A673 (cell line): ENCODE measurements at regions not wholly inside any gene's neighbourhood (a gene's known extent, or its start where the extent isn't known, plus 50 kb on each side); places are given as distances from the start of the nearest gene placed in this dataset.

Source experiments
- BruUV-seq: library from RNA; stranded (reverse); fragments of 400-500 nt; replicated peaks from 2 replicates; lab custom pipeline; 2021; lab: Mats Ljungman, UMichigan
- CTCF ChIA-PET: fragments of 300-600 bp; sonication (Branson Sonifier 250); formaldehyde crosslinking; loops from one replicate; lab custom pipeline; 2022; ENCODE audit warnings: antibody characterized with exemption; lab: Charles Lee
- POLR2A ChIA-PET: fragments of 300-600 bp; sonication (Branson Sonifier 250); formaldehyde crosslinking; loops from one replicate; lab custom pipeline; 2022; ENCODE audit warnings: antibody characterized with exemption; ENCODE audit not compliant: low non-redundant PET; lab: Charles Lee
- DNase-seq: peaks from one replicate; pipeline ENCODE4 v3.0.0-alpha.2; 2015; ENCODE audit warnings: low spot score
- H3K27ac ChIP-seq: fragments of 200-600 bp; sonication (generic); 2 replicates; pipeline ENCODE4 v1.5.1; 2016; ENCODE audit warnings: mixed run types, low read depth, mild to moderate bottlenecking, mixed read lengths, antibody characterized with exemption, low read length; ENCODE audit not compliant: poor library complexity, severe bottlenecking
- H3K27me3 ChIP-seq: fragments of 200-600 bp; sonication (generic); replicated peaks from 2 replicates; pipeline ENCODE4 v1.6.1; 2017; ENCODE audit warnings: mixed run types, low read depth, mild to moderate bottlenecking, mixed read lengths, antibody characterized with exemption, low read length; ENCODE audit not compliant: insufficient read depth, poor library complexity
- H3K36me3 ChIP-seq: fragments of 200-600 bp; sonication (generic); 2 replicates; pipeline ENCODE4 v1.6.1; 2016; ENCODE audit warnings: mixed run types, mild to moderate bottlenecking, mixed read lengths, antibody characterized with exemption, low read length; ENCODE audit not compliant: insufficient read depth, poor library complexity, severe bottlenecking
- H3K4me1 ChIP-seq: fragments of 200-600 bp; sonication (generic); 2 replicates; pipeline ENCODE4 v1.6.1; 2017; ENCODE audit warnings: mixed run types, mild to moderate bottlenecking, mixed read lengths, antibody characterized with exemption, low read length; ENCODE audit not compliant: insufficient read depth, poor library complexity, severe bottlenecking
- H3K4me3 ChIP-seq: fragments of 200-600 bp; sonication (generic); 2 replicates; pipeline ENCODE4 v1.5.1; 2016; ENCODE audit warnings: low read depth, mixed run types, mild to moderate bottlenecking, mixed read lengths, low read length; ENCODE audit not compliant: poor library complexity, severe bottlenecking
- H3K9me3 ChIP-seq: fragments of 200-600 bp; sonication (generic); 2 replicates; pipeline ENCODE4 v1.6.1; 2016; ENCODE audit warnings: mixed run types, low read depth, mild to moderate bottlenecking, mixed read lengths, antibody characterized with exemption, low read length; ENCODE audit not compliant: poor library complexity, severe bottlenecking
- EZH2 ChIP-seq: fragments of 200-600 bp; sonication (generic); IDR thresholded peaks from 2 replicates; pipeline ENCODE4 v1.6.1; 2017; ENCODE audit warnings: borderline replicate concordance, low read depth, mild to moderate bottlenecking, mixed read lengths, antibody characterized with exemption, low read length; ENCODE audit not compliant: poor library complexity, severe bottlenecking
- intact Hi-C: fragments of 100-400 bp; cut with micrococcal nuclease; formaldehyde crosslinking; loops from one replicate; pipeline ENCODE4 v1.10.0; 2022; ENCODE audit not compliant: unreplicated experiment
- TF ChIP-seq, protein P1 (sequence below): fragments of 300-800, 200-600 bp; sonication (generic); conservative IDR thresholded peaks from 2 replicates; pipeline ENCODE4 v1.5.1; 2017; ENCODE audit warnings: low read depth, mild to moderate bottlenecking, antibody characterized with exemption, low read length, moderate library complexity, mixed read lengths

GRCh38 chr12:79534029-79534867 lies 156.5 kb downstream of the PAWR start:
- CTCF ChIA-PET, result no interaction called here

GRCh38 chr12:79532907-79533288 lies 157.9 kb downstream of the PAWR start:
- intact Hi-C loops, result no loop called here
- Histone ChIP-seq H3K9me3 (no peaks in the 10 kb centered on the region), H3K36me3 (no peaks in the 10 kb centered on the region), H3K27ac (no peak overlapping the region), H3K4me1 (no peaks in the 10 kb centered on the region), H3K27me3 (no peaks in the 10 kb centered on the region), H3K4me3 (no peak overlapping the region)
- BruUV-seq, result no TSS peak
- no peak for DNase-seq
- ChIA-PET POLR2A (no interaction called here), CTCF (no interaction called here)
- TF ChIP-seq, protein P1, sequence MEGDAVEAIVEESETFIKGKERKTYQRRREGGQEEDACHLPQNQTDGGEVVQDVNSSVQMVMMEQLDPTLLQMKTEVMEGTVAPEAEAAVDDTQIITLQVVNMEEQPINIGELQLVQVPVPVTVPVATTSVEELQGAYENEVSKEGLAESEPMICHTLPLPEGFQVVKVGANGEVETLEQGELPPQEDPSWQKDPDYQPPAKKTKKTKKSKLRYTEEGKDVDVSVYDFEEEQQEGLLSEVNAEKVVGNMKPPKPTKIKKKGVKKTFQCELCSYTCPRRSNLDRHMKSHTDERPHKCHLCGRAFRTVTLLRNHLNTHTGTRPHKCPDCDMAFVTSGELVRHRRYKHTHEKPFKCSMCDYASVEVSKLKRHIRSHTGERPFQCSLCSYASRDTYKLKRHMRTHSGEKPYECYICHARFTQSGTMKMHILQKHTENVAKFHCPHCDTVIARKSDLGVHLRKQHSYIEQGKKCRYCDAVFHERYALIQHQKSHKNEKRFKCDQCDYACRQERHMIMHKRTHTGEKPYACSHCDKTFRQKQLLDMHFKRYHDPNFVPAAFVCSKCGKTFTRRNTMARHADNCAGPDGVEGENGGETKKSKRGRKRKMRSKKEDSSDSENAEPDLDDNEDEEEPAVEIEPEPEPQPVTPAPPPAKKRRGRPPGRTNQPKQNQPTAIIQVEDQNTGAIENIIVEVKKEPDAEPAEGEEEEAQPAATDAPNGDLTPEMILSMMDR, result no peak
- TF ChIP-seq EZH2, result no peak

More at GRCh38 chr12:79534029-79534867, 156.5 kb downstream of the PAWR start:
- POLR2A ChIA-PET, result no interaction called here
- TF ChIP-seq, protein P1, result no peak
- Histone ChIP-seq H3K27ac (no peak overlapping the region), H3K4me3 (no peak overlapping the region), H3K9me3 (no peaks in the 10 kb centered on the region), H3K36me3 (no peaks in the 10 kb centered on the region), H3K4me1 (no peaks in the 10 kb centered on the region), H3K27me3 (no peaks in the 10 kb centered on the region)
- no TSS peak for BruUV-seq
- DNase-seq, result peak; percentile 26
- intact Hi-C loops, result no loop called here

DNA sequence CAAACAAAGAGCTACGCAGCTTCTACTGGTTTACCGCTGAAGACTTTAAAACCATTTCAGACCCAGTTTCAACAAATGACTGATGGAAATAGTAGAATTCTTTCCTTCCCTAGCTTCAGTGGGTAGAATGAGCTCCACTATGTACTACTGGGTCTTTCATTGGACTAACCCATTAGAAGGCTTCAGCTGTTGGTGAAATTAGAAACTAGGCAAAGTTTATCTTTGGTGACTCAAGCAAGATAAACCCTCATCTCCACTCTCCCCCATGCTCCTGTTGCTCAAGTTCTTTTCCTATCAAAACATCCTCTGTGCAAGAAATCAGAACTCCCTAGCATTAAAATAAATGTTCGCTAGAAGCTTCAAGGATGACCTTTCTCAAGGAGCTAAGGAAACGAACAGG lies 159.2 kb downstream of the PAWR start:
- DNase-seq, result no peak
- no peaks in the 10 kb centered on the region for H3K36me3 ChIP-seq
- CTCF ChIA-PET, result interaction anchor here (0.6 to 0.7 kb wide), 2 partner anchors 9 to 340 kb away, joined by 3 read pairs; no protein-coding TSS in a partner anchor

More for the DNA sequence above, 159.2 kb downstream of the PAWR start:
- POLR2A ChIA-PET, result no interaction called here
- no peak for TF ChIP-seq EZH2
- TF ChIP-seq, protein P1, result no peak
- no peak overlapping the region for H3K4me3 ChIP-seq
- H3K4me1 ChIP-seq, result no peaks in the 10 kb centered on the region
- intact Hi-C loops, result no loop called here
- no peak overlapping the region for H3K27ac ChIP-seq
- H3K27me3 ChIP-seq, result no peaks in the 10 kb centered on the region
- BruUV-seq, result no TSS peak
- no peaks in the 10 kb centered on the region for H3K9me3 ChIP-seq
